HT-29 (cell line): ENCODE measurements at regions not wholly inside any gene's neighbourhood (a gene's known extent, or its start where the extent isn't known, plus 50 kb on each side); places are given as distances from the start of the nearest gene placed in this dataset.

Experiments used
- DNase-seq: peaks from one replicate; pipeline ENCODE4 v3.0.0-alpha.2; 2015; ENCODE audit warnings: low spot score

DNA sequence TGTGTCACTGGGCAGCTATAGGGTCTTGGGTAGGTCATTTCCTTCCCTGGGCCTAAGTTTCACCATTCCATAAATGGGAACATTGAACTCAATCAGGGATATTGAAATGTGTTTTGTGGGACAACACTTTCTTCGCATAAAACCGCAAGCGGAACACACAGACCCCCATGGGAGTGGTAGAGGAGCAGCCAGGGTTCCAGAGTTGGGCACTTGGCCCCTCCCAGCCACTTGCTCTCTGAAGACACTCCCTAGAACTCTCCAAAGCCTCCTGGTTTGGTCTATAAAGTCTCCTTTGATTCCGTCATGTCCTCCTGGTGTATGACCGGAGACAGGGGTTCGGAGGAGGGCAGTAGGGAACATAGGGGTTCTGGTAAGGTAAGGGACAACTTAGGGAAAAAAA, 271.7 kb downstream of the UACA start:
- DNase-seq = no peak

GRCh38 chr15:70491201-70491621, 272.1 kb downstream of the UACA start:
- DNase-seq = no peak

DNA sequence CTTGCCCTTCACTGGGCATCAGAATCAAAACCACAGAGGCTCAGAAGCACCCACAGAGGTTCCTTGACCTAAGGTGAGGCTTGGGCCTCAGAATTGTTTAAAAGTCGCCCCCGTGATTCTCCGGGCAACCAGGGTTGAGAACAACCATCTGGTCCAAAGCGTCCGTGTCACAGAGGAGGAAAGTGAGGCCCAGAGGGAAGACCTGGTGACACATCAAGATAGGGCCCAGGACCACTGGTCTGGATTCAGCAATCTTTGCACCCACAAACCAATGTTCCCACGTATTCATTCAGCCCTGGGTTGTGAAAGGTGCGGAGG, 272.6 kb downstream of the UACA start:
- no peak for DNase-seq

DNA sequence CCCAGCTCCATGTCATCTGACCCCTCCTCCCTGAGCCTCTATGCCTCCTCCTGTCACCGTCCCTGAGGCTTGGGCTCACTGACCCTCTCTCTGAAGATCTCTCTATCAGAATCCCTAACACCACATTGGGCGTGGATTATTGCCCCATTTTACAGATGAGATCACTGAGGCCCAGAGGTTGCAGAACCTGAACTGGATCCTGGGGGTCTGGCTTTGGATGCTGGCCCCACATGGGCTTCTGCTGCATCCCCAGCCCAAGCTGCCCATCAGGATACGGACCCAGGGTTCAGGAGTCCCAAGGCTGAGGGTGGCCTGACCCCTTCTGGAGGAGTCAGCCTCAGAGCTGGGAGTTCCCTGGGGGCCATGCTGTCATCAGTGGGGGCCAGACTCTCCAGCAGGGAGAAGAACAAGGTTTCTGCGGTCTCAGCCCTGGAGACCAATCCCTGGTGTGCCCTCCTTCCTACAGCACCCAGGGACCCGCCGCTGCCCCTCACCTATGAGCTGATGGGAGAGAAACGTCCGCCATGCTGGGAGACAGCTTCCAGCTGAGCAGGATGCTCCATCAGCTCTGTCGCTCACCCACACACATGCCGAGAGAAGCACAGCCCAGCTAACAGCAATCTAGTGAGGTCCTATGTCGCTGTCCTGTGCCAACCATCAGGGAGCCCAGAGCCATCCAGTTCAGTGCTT, 273.1 kb downstream of the UACA start:
- DNase-seq = no peak

GRCh38 chr15:70488941-70489848, 274.2 kb downstream of the UACA start:
- DNase-seq = no peak

GRCh38 chr15:70488002-70488605, 275.3 kb downstream of the UACA start:
- peak; percentile 89 for DNase-seq

GRCh38 chr15:70487387-70487740, 276.0 kb downstream of the UACA start:
- DNase-seq = no peak

DNA sequence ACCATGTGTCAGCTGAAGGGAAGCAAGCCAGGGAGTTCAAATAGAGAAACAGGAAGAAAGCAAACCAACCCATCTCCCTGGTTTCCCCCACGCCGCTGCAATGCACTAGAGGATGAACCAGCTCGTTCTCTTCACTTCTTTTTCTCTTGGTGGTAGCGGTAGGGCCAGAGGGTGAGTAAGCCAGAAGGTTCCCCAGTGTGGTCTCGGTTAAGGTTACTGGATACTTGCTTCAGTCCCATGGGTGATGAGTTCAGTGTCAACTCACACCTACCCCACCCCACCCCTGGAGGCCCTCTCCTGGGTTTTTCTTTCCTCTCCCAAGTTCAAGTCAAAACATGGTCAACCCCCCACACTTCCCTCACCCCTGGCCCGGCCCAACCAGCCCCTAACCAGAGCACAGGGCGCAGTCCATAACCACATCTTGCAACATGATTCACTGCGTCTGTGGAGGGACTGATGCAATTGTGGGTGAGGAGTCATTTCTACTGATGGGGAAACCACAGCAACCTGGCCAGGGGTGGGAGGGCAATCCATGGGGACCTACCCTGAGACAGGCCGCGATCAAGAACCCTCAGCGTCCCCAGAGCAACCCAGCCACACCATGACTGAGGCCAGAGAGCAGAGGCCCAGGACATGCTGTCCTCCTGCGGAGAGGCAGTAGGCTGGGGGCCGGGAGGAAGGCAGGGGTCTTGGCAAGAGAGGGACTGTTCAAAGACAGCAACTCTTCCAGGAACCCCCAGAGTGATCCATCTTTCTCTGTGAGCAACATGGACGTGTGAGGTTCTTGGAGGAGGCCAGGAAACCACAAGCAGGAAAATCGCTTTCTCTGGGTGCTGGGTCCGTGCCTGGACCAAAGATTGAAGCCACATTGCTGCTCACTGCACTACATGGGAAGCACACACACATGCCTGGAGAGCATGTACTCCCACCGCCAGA, 276.6 kb downstream of the UACA start:
- DNase-seq = no peak

- no peak for DNase-seq
Observed at GRCh38 chr15:70486012-70486411, 277.3 kb downstream of the UACA start.

DNA sequence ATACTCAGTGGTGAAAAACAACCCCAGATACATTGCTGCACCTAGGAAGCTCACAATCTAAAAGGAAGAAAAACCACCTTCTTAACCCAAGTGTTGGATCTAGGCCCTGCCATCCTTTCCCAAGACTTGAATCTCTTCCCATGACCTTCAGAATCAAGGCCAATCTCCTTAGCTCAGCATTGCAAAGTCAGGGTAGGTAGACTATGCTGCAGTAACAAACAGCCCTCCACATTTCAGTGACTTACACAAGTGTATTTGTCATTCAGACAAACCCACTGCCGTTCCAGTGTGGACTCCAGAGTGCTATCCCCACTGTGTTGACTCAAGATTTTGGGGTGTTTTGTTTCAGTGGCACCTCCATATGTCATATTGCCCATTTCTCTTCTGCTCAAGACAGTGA, 278.4 kb downstream of the UACA start:
- no peak for DNase-seq

GRCh38 chr15:70483513-70483912, 279.8 kb downstream of the UACA start:
- no peak for DNase-seq

DNA sequence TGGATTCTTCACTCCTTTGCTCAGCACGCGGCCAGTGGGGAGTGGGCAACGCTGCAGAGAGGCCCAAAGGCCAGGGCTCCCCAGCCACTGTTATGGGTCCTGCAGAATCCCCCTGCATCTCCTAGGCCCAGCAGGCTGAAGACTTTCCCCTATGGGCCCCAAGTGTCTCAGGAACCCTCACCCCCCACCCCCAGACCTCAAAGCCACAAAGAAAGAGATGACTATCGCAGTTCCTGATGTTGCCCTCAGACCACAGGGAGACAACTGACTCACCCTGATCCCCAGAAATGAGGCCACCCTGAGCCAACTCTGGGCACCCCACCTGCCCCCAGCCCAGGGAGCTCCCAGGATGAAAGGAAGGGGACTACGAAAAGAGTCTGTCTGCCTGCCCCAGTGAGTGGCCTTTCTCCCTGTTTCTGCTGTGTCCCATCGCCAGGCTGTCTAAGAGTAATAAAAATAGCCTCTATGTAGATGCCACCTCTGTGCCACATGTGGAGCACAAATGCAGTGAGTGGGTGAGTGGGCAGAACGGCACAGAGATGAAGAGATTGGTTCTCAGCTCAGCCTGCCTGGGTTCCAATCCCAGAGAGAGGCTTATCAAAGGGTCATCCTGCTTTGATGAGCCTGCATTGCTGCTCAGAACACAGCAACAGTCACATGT, 283.0 kb downstream of the UACA start:
- DNase-seq = no peak

- no peak for DNase-seq
Observed at GRCh38 chr15:70479785-70480184, 283.6 kb downstream of the UACA start.

- DNase-seq = no peak
Observed at GRCh38 chr15:70479056-70479455, 284.3 kb downstream of the UACA start.

- DNase-seq = no peak
Observed at GRCh38 chr15:70478251-70478990, 284.9 kb downstream of the UACA start.

GRCh38 chr15:70477750-70478250, 285.6 kb downstream of the UACA start:
- DNase-seq = no peak

GRCh38 chr15:70476441-70476840, 286.9 kb downstream of the UACA start:
- no peak for DNase-seq

DNA sequence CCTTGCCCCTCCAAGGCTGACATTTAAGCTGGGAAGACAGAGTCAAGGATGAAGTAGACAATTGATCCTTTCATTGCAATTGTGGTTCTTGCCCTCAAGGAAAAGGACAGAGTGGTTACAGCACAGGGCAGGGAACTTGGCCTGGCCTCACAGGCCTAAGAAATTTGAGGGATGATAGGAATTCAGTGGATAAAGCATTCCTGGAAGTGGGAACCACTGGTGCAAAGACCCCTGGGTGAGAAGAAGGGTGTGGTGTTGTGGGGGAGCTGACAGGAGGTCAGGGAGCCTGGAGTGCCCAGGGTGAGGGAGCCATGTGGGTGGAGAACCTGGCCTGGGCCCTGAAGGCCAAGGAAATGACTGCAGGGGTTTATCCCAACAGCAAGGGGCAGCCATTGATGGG, 287.4 kb downstream of the UACA start:
- no peak for DNase-seq

- DNase-seq = no peak
Observed at GRCh38 chr15:70475407-70475781, 288.0 kb downstream of the UACA start.
